WTC11 (cell line): ENCODE measurements at regions not wholly inside any gene's neighbourhood (a gene's known extent, or its start where the extent isn't known, plus 50 kb on each side); places are given as distances from the start of the nearest gene placed in this dataset.

Experiments
- E2F4 ChIP-seq: sonication (generic); formaldehyde crosslinking; IDR thresholded peaks from 2 replicates; pipeline ENCODE4 v1.8.1; 2022; ENCODE audit warnings: low read depth, mild to moderate bottlenecking, moderate library complexity, missing genetic modification reagents, borderline replicate concordance
- ETV6 ChIP-seq: sonication (generic); formaldehyde crosslinking; IDR thresholded peaks from 2 replicates; pipeline ENCODE4 v1.8.1; 2022; ENCODE audit warnings: mild to moderate bottlenecking, missing genetic modification reagents
- IRF2 ChIP-seq: sonication (generic); formaldehyde crosslinking; IDR thresholded peaks from 2 replicates; pipeline ENCODE4 v1.8.0; 2022; ENCODE audit warnings: low read depth, missing genetic modification reagents, borderline replicate concordance
- JUN ChIP-seq: sonication (generic); formaldehyde crosslinking; IDR thresholded peaks from 2 replicates; pipeline ENCODE4 v1.8.0; 2023; ENCODE audit warnings: mild to moderate bottlenecking, missing genetic modification reagents
- MAX ChIP-seq: sonication (generic); formaldehyde crosslinking; IDR thresholded peaks from 2 replicates; pipeline ENCODE4 v1.8.0; 2022; ENCODE audit warnings: mild to moderate bottlenecking, missing genetic modification reagents
- MYBL2 ChIP-seq: sonication (generic); formaldehyde crosslinking; IDR thresholded peaks from 2 replicates; pipeline ENCODE4 v1.8.1; 2023; ENCODE audit warnings: mild to moderate bottlenecking, moderate library complexity, missing genetic modification reagents
- NFE2L1 ChIP-seq: sonication (generic); formaldehyde crosslinking; IDR thresholded peaks from 2 replicates; pipeline ENCODE4 v1.8.1; 2023; ENCODE audit warnings: missing genetic modification reagents
- NR3C1 ChIP-seq: sonication (generic); formaldehyde crosslinking; conservative IDR thresholded peaks from 2 replicates; pipeline ENCODE4 v1.8.1; 2023; ENCODE audit warnings: low read depth, mild to moderate bottlenecking, missing genetic modification reagents
- RORB ChIP-seq: fragments of 250-450 bp; sonication (Bioruptor Pico); IDR thresholded peaks from 2 replicates; pipeline ENCODE4 v1.9.0; 2021; ENCODE audit warnings: mild to moderate bottlenecking
- SMAD3 ChIP-seq: sonication (generic); formaldehyde crosslinking; IDR thresholded peaks from 2 replicates; pipeline ENCODE4 v1.8.0; 2022; ENCODE audit warnings: missing genetic modification reagents, mild to moderate bottlenecking, borderline replicate concordance
- SP1 ChIP-seq: sonication (generic); formaldehyde crosslinking; conservative IDR thresholded peaks from 2 replicates; pipeline ENCODE4 v1.8.1; 2022; ENCODE audit warnings: missing genetic modification reagents
- TF ChIP-seq, protein P1 (sequence below): fragments of 200-600 bp; IDR thresholded peaks from 2 replicates; pipeline ENCODE4 v1.8.0; 2022; ENCODE audit warnings: antibody characterized with exemption
- TF ChIP-seq, protein P2 (sequence below): sonication (generic); formaldehyde crosslinking; IDR thresholded peaks from 2 replicates; pipeline ENCODE4 v1.8.1; 2023; ENCODE audit warnings: mild to moderate bottlenecking, missing genetic modification reagents, borderline replicate concordance

DNA sequence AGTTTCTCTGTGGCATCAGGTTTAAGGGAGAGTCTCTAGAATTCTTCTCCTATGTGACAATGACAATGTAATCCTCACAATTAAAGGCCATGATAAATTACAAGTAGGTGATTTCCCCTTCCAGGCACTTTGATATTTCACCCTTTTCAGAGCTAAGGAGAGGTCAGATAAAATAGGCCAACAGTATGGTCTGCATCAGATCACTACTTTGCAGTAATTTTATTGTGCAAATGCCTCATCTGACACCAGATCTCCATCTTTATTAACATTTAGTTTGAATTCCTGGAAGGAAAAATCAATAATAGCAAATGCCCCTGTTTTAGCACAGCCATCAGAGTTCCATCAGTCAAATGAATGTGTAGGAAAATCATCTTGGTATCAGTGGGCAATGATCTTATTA lies 72.8 kb upstream of the RAB27B start:
- TF ChIP-seq ETV6 (CRISPR knock-in tag) (no peak), SP1 (CRISPR knock-in tag) (no peak), MAX (CRISPR knock-in tag) (no peak), IRF2 (CRISPR knock-in tag) (no peak), SMAD3 (CRISPR knock-in tag) (no peak), NR3C1 (CRISPR knock-in tag) (no peak), E2F4 (CRISPR knock-in tag) (no peak), MYBL2 (CRISPR knock-in tag) (no peak), RORB (no peak), JUN (CRISPR knock-in tag) (no peak), NFE2L1 (CRISPR knock-in tag) (no peak)
- TF ChIP-seq, protein P1, sequence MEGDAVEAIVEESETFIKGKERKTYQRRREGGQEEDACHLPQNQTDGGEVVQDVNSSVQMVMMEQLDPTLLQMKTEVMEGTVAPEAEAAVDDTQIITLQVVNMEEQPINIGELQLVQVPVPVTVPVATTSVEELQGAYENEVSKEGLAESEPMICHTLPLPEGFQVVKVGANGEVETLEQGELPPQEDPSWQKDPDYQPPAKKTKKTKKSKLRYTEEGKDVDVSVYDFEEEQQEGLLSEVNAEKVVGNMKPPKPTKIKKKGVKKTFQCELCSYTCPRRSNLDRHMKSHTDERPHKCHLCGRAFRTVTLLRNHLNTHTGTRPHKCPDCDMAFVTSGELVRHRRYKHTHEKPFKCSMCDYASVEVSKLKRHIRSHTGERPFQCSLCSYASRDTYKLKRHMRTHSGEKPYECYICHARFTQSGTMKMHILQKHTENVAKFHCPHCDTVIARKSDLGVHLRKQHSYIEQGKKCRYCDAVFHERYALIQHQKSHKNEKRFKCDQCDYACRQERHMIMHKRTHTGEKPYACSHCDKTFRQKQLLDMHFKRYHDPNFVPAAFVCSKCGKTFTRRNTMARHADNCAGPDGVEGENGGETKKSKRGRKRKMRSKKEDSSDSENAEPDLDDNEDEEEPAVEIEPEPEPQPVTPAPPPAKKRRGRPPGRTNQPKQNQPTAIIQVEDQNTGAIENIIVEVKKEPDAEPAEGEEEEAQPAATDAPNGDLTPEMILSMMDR: no peak
- TF ChIP-seq, protein P2, sequence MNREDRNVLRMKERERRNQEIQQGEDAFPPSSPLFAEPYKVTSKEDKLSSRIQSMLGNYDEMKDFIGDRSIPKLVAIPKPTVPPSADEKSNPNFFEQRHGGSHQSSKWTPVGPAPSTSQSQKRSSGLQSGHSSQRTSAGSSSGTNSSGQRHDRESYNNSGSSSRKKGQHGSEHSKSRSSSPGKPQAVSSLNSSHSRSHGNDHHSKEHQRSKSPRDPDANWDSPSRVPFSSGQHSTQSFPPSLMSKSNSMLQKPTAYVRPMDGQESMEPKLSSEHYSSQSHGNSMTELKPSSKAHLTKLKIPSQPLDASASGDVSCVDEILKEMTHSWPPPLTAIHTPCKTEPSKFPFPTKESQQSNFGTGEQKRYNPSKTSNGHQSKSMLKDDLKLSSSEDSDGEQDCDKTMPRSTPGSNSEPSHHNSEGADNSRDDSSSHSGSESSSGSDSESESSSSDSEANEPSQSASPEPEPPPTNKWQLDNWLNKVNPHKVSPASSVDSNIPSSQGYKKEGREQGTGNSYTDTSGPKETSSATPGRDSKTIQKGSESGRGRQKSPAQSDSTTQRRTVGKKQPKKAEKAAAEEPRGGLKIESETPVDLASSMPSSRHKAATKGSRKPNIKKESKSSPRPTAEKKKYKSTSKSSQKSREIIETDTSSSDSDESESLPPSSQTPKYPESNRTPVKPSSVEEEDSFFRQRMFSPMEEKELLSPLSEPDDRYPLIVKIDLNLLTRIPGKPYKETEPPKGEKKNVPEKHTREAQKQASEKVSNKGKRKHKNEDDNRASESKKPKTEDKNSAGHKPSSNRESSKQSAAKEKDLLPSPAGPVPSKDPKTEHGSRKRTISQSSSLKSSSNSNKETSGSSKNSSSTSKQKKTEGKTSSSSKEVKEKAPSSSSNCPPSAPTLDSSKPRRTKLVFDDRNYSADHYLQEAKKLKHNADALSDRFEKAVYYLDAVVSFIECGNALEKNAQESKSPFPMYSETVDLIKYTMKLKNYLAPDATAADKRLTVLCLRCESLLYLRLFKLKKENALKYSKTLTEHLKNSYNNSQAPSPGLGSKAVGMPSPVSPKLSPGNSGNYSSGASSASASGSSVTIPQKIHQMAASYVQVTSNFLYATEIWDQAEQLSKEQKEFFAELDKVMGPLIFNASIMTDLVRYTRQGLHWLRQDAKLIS (CRISPR knock-in tag): no peak
